ENCODE measurements at regions not wholly inside any gene's neighbourhood (a gene's known extent, or its start where the extent isn't known, plus 50 kb on each side); places are given as distances from the start of the nearest gene placed in this dataset.
A peak's percentile ranks its signal among the peaks of the same experiment; 100 is the strongest.

DNA sequence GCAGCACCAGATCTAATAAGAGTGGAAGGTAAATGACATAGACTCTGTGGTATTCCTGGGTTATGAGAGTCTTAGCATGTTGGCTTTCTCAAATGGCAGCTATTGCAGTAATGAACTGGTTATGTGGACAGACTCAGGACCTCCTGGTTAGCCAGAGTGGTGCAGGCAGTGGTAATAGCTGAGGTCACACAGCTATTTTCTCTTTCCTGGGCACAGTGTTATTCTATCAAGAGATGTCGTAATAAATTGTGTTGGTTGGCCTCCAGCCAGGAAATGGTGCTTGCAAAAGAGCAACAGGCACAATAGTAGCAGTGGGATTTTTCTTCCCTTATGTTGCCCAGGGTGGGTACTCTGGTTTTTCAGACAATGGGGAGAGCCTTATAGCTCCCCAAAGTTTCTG is 279.2 kb upstream of the FGF16 start:
- TF ChIP-seq ZFX (IDR thresholded peaks at IDR 0.05): no peak
- TF ChIP-seq, protein P1, sequence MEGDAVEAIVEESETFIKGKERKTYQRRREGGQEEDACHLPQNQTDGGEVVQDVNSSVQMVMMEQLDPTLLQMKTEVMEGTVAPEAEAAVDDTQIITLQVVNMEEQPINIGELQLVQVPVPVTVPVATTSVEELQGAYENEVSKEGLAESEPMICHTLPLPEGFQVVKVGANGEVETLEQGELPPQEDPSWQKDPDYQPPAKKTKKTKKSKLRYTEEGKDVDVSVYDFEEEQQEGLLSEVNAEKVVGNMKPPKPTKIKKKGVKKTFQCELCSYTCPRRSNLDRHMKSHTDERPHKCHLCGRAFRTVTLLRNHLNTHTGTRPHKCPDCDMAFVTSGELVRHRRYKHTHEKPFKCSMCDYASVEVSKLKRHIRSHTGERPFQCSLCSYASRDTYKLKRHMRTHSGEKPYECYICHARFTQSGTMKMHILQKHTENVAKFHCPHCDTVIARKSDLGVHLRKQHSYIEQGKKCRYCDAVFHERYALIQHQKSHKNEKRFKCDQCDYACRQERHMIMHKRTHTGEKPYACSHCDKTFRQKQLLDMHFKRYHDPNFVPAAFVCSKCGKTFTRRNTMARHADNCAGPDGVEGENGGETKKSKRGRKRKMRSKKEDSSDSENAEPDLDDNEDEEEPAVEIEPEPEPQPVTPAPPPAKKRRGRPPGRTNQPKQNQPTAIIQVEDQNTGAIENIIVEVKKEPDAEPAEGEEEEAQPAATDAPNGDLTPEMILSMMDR (conservative IDR thresholded peaks at IDR 0.05): no peak
- H3K27ac ChIP-seq: no peak overlapping the region

DNA sequence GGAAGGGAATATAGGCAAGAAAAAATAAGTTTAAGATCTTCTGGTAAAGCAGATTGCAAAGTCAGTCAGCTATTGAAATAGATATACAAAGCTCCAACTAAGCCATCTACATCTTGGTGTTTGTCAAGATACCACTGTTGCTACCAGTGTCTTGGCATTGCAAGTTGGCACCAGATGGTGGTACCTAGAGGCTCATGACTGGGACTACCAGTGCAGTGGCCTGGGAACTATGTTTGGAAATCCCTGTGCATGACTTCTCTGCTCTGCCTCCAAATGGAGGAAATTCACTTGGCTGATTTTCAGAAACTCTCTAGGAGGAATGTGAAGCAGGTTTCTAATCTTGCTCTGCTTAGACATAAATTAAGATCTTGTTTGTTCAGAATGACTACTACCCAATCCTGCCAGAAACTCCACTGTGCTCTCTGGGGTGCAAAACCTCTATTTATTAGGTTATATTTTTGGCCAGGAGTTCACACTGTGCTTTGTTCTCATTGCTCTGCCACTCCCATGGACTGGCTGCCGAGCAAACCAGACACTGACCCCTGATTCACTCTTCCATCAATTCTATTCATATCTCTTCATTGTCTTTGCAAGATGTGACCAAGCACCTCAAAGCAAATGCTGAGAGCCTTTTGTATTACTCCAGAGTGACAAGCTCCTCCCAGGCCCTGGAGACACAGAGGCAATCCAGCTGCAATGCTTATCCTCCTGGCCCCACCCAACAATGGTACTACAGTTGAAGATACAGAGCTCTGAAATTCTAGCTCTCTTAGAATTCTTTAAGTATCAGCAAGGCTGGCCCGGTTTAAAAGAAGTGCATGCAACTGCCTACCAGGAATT is 272.3 kb upstream of the FGF16 start:
- TF ChIP-seq, protein P1 (conservative IDR thresholded peaks at IDR 0.05): no peak
- no peak for TF ChIP-seq ZFX (IDR thresholded peaks at IDR 0.05)

DNA sequence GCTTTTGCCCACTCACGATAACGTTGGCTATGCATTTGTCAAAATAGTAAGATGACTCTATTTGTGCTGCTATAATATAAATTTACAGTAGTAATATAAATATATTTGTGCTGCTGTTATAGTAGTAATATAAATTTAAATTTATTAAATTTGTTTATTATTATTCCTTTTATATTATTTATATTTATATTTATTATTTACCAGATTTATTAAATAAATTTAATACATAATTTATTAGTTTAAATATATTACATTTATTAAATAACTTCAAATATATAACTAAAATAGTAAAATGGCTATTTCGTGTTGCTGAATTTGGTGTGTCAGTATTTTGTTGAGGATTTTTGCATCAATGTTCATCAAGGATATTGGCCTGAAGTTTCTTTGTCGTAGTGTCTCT is 246.5 kb upstream of the FGF16 start:
- TF ChIP-seq, protein P1 (conservative IDR thresholded peaks at IDR 0.05): no peak
- no peak for TF ChIP-seq ZFX (IDR thresholded peaks at IDR 0.05)
- H3K27ac ChIP-seq: no peak overlapping the region

More for the DNA sequence above, 272.3 kb upstream of the FGF16 start:
- H3K27ac ChIP-seq: no peak overlapping the region

DNA sequence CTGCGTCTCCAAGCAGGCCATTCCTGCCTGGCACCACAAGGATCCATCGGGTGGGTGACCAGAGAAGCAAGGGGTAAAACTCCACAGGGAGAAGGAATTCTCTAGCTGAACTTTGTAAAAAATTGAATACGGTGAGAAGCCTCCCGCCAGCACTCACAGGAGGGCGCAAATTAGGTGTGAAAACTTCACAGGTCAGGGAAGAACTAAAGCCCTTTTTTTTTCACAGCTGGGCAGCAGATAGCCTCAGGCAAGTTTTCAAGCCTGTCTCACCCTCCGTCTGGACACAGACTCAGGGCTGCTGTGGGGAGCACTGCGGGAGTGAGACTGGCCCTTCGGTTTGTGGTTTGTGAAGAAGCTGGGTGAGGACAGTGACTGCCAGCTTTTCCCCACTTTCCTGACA is 224.1 kb upstream of the FGF16 start:
- TF ChIP-seq ZFX (IDR thresholded peaks at IDR 0.05): no peak
- TF ChIP-seq, protein P1 (conservative IDR thresholded peaks at IDR 0.05): no peak

DNA sequence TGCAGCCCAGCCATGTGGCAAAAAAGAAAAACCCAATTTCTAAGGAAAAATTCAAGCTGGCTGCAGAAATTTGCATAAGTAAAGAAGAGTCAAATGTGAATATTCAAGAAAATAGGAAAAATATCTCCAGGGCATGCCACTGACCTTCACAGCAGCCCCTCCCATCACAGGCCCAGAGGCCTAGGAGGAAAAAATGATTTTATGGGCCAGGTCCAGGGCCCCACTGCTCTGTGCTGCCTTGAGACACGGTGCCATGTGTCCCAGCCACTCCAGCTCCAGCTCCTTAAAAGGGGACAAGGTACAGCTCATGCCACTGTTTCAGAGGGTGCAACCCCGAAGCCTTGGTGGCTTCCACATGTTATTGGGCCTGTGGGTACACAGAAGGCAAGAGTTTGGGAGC is 182.7 kb upstream of the FGF16 start:
- TF ChIP-seq ZFX (IDR thresholded peaks at IDR 0.05): no peak
- TF ChIP-seq, protein P1 (conservative IDR thresholded peaks at IDR 0.05): no peak
- no peak overlapping the region for H3K27ac ChIP-seq

More for the DNA sequence above, 224.1 kb upstream of the FGF16 start:
- no peak overlapping the region for H3K27ac ChIP-seq

DNA sequence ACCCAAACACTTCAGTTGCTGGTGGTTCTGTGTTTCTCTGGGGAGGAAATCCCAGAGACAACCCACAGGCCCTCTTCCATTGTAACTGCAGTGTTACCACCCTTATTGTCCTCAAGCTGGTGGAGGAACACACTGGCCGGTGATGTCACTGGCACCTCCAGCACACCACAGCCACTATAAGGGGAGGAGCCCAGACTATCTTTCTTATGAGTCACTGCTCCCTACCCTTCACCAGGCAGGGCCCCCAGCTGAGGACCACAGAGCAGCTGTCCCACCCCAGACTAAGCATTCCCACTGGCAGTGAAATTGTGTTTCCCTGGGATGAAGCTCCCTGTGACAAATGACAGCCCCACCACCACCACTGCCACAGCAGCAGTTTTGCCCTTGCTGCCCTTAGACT is 171.8 kb upstream of the FGF16 start:
- no peak for TF ChIP-seq ZFX (IDR thresholded peaks at IDR 0.05)
- TF ChIP-seq, protein P1 (conservative IDR thresholded peaks at IDR 0.05): no peak
- H3K27ac ChIP-seq: no peak overlapping the region

DNA sequence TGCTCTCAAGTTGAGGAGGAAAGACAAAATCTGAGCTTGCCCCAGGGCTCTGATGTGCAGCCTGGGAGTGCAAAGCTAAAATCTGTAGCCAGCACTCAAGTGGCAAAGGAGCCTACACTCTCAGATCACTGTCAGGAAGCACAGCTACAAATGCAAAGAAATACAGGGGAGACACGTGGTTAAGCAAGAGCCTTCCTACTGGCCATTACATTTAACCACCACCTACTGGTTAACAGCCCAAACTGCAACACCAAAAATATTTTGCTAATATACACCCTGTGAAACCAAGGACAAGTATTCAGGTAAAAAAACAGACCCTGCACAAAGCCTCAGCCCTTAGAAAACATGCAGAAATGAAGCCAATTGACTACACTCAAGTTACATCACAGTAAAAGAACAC is 170.4 kb upstream of the FGF16 start:
- H3K27ac ChIP-seq: no peak overlapping the region
- TF ChIP-seq, protein P1 (conservative IDR thresholded peaks at IDR 0.05): peak; percentile 21
- no peak for TF ChIP-seq ZFX (IDR thresholded peaks at IDR 0.05)
